ENCODE measurements at regions not wholly inside any gene's neighbourhood (a gene's known extent, or its start where the extent isn't known, plus 50 kb on each side); places are given as distances from the start of the nearest gene placed in this dataset.

DNA sequence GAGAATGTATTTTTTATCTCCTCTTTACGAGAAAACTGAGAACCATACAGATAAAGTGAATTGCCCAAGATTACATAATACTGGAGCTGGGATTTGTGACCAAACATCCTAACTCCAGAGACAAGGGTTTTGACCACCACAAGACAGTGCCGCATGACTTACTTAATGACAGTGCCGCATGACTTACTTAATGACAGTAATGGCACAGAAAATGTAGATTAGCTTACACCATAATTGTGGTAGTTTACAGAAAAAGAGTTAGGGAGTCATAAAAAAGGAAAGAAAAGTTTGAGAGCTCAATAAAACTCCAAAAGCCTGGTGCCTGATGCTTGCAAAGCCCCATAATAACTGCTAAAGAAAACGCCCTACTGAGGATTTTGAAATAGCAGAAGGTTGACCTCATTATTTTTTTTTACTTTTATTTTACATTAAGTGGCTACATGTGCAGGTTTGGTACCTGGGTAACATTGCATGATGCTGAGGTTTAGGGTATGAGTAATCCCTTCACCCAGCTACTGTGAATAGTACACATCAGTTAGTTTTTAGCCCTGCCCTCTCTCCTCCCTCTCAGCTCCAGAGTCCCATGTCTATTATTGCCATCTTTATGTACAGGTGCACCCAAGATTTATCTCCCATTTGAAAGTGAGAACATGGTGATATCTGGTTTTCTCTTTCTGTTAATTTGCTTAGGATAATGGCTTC, 310.0 kb upstream of the UBE2E3 start (continued):
- TF ChIP-seq, protein P1, sequence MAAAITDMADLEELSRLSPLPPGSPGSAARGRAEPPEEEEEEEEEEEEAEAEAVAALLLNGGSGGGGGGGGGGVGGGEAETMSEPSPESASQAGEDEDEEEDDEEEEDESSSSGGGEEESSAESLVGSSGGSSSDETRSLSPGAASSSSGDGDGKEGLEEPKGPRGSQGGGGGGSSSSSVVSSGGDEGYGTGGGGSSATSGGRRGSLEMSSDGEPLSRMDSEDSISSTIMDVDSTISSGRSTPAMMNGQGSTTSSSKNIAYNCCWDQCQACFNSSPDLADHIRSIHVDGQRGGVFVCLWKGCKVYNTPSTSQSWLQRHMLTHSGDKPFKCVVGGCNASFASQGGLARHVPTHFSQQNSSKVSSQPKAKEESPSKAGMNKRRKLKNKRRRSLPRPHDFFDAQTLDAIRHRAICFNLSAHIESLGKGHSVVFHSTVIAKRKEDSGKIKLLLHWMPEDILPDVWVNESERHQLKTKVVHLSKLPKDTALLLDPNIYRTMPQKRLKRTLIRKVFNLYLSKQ (tag by site-specific recombination; IDR thresholded peaks at IDR 0.05; ENCODE audit: borderline replicate concordance) = no peak
- TF ChIP-seq ZBTB7A (tag by site-specific recombination; IDR thresholded peaks at IDR 0.05; ENCODE audit: low read depth) = no peak
- no peak for TF ChIP-seq KLF7 (tag by site-specific recombination; IDR thresholded peaks at IDR 0.05; ENCODE audit: borderline replicate concordance)
- no peak for TF ChIP-seq KLF9 (tag by site-specific recombination; IDR thresholded peaks at IDR 0.05; ENCODE audit: low read depth)
- TF ChIP-seq, protein P2, sequence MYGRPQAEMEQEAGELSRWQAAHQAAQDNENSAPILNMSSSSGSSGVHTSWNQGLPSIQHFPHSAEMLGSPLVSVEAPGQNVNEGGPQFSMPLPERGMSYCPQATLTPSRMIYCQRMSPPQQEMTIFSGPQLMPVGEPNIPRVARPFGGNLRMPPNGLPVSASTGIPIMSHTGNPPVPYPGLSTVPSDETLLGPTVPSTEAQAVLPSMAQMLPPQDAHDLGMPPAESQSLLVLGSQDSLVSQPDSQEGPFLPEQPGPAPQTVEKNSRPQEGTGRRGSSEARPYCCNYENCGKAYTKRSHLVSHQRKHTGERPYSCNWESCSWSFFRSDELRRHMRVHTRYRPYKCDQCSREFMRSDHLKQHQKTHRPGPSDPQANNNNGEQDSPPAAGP (tag by site-specific recombination; IDR thresholded peaks at IDR 0.05) = no peak
- TF ChIP-seq MYNN (tag by site-specific recombination; IDR thresholded peaks at IDR 0.05; ENCODE audit: borderline replicate concordance) = no peak
- TF ChIP-seq ZBTB17 (tag by site-specific recombination; IDR thresholded peaks at IDR 0.05) = peak; percentile 41
- TF ChIP-seq ZNF133 (tag by site-specific recombination; IDR thresholded peaks at IDR 0.05) = no peak
- TF ChIP-seq KLF10 (tag by site-specific recombination; IDR thresholded peaks at IDR 0.05) = 0 out of 2 replicates have a peak, but pooled peaks have one; percentile 22
- TF ChIP-seq ZNF37A (tag by site-specific recombination; IDR thresholded peaks at IDR 0.05) = no peak
- no peak for TF ChIP-seq PRDM1 (tag by site-specific recombination; IDR thresholded peaks at IDR 0.05)
- TF ChIP-seq, protein P3, sequence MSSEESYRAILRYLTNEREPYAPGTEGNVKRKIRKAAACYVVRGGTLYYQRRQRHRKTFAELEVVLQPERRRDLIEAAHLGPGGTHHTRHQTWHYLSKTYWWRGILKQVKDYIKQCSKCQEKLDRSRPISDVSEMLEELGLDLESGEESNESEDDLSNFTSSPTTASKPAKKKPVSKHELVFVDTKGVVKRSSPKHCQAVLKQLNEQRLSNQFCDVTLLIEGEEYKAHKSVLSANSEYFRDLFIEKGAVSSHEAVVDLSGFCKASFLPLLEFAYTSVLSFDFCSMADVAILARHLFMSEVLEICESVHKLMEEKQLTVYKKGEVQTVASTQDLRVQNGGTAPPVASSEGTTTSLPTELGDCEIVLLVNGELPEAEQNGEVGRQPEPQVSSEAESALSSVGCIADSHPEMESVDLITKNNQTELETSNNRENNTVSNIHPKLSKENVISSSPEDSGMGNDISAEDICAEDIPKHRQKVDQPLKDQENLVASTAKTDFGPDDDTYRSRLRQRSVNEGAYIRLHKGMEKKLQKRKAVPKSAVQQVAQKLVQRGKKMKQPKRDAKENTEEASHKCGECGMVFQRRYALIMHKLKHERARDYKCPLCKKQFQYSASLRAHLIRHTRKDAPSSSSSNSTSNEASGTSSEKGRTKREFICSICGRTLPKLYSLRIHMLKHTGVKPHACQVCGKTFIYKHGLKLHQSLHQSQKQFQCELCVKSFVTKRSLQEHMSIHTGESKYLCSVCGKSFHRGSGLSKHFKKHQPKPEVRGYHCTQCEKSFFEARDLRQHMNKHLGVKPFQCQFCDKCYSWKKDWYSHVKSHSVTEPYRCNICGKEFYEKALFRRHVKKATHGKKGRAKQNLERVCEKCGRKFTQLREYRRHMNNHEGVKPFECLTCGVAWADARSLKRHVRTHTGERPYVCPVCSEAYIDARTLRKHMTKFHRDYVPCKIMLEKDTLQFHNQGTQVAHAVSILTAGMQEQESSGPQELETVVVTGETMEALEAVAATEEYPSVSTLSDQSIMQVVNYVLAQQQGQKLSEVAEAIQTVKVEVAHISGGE (tag by site-specific recombination; conservative IDR thresholded peaks at IDR 0.05; ENCODE audit: low read depth) = no peak
- 0 out of 2 replicates have a peak, but pooled peaks have one; percentile 21 for TF ChIP-seq IKZF3 (tag by site-specific recombination; IDR thresholded peaks at IDR 0.05)
- no peak for TF ChIP-seq ZNF214 (tag by site-specific recombination; IDR thresholded peaks at IDR 0.05; ENCODE audit: borderline replicate concordance)
- peak; percentile 52; the same call in 1 of the 2 replicates for TF ChIP-seq BCL11A (tag by site-specific recombination; IDR thresholded peaks at IDR 0.05; ENCODE audit: low read depth)
- TF ChIP-seq YY1 (tag by site-specific recombination; IDR thresholded peaks at IDR 0.05) = no peak
- peak; percentile 73 for TF ChIP-seq ZSCAN16 (tag by site-specific recombination; IDR thresholded peaks at IDR 0.05)
- no peak for TF ChIP-seq ZNF610 (tag by site-specific recombination; IDR thresholded peaks at IDR 0.05; ENCODE audit: borderline replicate concordance)
- no peak for TF ChIP-seq ZFP69B (tag by site-specific recombination; IDR thresholded peaks at IDR 0.05)
- TF ChIP-seq KLF8 (tag by site-specific recombination; IDR thresholded peaks at IDR 0.05) = peak; percentile 45
- no peak for TF ChIP-seq GLIS2 (tag by site-specific recombination; IDR thresholded peaks at IDR 0.05)
- no peak for TF ChIP-seq ZNF423 (tag by site-specific recombination; IDR thresholded peaks at IDR 0.05)
- no peak for TF ChIP-seq ZNF791 (tag by site-specific recombination; IDR thresholded peaks at IDR 0.05)
- TF ChIP-seq, protein P4, sequence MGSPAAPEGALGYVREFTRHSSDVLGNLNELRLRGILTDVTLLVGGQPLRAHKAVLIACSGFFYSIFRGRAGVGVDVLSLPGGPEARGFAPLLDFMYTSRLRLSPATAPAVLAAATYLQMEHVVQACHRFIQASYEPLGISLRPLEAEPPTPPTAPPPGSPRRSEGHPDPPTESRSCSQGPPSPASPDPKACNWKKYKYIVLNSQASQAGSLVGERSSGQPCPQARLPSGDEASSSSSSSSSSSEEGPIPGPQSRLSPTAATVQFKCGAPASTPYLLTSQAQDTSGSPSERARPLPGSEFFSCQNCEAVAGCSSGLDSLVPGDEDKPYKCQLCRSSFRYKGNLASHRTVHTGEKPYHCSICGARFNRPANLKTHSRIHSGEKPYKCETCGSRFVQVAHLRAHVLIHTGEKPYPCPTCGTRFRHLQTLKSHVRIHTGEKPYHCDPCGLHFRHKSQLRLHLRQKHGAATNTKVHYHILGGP (tag by site-specific recombination; IDR thresholded peaks at IDR 0.05) = no peak
- no peak for TF ChIP-seq ZNF433 (tag by site-specific recombination; IDR thresholded peaks at IDR 0.05; ENCODE audit: low read depth)
- TF ChIP-seq ZNF10 (tag by site-specific recombination; IDR thresholded peaks at IDR 0.05) = no peak
- TF ChIP-seq, protein P5, sequence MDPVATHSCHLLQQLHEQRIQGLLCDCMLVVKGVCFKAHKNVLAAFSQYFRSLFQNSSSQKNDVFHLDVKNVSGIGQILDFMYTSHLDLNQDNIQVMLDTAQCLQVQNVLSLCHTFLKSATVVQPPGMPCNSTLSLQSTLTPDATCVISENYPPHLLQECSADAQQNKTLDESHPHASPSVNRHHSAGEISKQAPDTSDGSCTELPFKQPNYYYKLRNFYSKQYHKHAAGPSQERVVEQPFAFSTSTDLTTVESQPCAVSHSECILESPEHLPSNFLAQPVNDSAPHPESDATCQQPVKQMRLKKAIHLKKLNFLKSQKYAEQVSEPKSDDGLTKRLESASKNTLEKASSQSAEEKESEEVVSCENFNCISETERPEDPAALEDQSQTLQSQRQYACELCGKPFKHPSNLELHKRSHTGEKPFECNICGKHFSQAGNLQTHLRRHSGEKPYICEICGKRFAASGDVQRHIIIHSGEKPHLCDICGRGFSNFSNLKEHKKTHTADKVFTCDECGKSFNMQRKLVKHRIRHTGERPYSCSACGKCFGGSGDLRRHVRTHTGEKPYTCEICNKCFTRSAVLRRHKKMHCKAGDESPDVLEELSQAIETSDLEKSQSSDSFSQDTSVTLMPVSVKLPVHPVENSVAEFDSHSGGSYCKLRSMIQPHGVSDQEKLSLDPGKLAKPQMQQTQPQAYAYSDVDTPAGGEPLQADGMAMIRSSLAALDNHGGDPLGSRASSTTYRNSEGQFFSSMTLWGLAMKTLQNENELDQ (tag by site-specific recombination; IDR thresholded peaks at IDR 0.05; ENCODE audit: low read depth) = no peak
- TF ChIP-seq, protein P6, sequence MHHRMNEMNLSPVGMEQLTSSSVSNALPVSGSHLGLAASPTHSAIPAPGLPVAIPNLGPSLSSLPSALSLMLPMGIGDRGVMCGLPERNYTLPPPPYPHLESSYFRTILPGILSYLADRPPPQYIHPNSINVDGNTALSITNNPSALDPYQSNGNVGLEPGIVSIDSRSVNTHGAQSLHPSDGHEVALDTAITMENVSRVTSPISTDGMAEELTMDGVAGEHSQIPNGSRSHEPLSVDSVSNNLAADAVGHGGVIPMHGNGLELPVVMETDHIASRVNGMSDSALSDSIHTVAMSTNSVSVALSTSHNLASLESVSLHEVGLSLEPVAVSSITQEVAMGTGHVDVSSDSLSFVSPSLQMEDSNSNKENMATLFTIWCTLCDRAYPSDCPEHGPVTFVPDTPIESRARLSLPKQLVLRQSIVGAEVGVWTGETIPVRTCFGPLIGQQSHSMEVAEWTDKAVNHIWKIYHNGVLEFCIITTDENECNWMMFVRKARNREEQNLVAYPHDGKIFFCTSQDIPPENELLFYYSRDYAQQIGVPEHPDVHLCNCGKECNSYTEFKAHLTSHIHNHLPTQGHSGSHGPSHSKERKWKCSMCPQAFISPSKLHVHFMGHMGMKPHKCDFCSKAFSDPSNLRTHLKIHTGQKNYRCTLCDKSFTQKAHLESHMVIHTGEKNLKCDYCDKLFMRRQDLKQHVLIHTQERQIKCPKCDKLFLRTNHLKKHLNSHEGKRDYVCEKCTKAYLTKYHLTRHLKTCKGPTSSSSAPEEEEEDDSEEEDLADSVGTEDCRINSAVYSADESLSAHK (tag by site-specific recombination; IDR thresholded peaks at IDR 0.05) = 0 out of 2 replicates have a peak, but pooled peaks have one; percentile 37
